GM12801 (cell line): ENCODE measurements at regions not wholly inside any gene's neighbourhood (a gene's known extent, or its start where the extent isn't known, plus 50 kb on each side); places are given as distances from the start of the nearest gene placed in this dataset.

Experiments used
- TF ChIP-seq, protein P1 (sequence below): IDR thresholded peaks from one replicate; pipeline ENCODE4 v1.5.1; 2011; ENCODE audit warnings: control low read depth; ENCODE audit not compliant: insufficient read length; ENCODE audit errors: extremely low read depth

- TF ChIP-seq, protein P1, sequence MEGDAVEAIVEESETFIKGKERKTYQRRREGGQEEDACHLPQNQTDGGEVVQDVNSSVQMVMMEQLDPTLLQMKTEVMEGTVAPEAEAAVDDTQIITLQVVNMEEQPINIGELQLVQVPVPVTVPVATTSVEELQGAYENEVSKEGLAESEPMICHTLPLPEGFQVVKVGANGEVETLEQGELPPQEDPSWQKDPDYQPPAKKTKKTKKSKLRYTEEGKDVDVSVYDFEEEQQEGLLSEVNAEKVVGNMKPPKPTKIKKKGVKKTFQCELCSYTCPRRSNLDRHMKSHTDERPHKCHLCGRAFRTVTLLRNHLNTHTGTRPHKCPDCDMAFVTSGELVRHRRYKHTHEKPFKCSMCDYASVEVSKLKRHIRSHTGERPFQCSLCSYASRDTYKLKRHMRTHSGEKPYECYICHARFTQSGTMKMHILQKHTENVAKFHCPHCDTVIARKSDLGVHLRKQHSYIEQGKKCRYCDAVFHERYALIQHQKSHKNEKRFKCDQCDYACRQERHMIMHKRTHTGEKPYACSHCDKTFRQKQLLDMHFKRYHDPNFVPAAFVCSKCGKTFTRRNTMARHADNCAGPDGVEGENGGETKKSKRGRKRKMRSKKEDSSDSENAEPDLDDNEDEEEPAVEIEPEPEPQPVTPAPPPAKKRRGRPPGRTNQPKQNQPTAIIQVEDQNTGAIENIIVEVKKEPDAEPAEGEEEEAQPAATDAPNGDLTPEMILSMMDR, result no peak
Observed at GRCh38 chr4:189771696-189772361, 168.8 kb upstream of the FRG1 start.

DNA sequence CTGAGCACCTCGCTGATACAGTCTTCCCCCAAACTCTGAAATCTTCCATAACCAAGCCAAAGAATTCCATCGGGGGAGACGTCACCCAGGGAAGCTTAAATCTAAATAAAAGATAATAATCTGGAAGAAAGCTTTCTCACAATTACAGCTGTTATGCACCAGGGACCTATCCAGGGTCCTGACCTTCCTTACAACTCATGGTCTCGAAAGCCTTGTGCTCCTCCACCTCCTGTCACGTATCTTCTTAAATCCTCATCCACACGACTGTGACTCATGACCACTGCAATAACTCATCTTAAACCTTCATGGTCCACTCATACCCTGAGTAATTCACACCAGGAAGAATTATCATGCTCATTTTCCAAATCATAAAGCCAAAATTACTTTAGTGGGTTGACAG is 166.8 kb upstream of the FRG1 start:
- TF ChIP-seq, protein P1, result no peak

- TF ChIP-seq, protein P1, result no peak
Observed at GRCh38 chr4:189779281-189779980, 161.2 kb upstream of the FRG1 start.

- TF ChIP-seq, protein P1, result no peak
Observed at GRCh38 chr4:189780391-189780790, 160.3 kb upstream of the FRG1 start.

- TF ChIP-seq, protein P1, result no peak
Observed at GRCh38 chr4:189784651-189785050, 156.0 kb upstream of the FRG1 start.

DNA sequence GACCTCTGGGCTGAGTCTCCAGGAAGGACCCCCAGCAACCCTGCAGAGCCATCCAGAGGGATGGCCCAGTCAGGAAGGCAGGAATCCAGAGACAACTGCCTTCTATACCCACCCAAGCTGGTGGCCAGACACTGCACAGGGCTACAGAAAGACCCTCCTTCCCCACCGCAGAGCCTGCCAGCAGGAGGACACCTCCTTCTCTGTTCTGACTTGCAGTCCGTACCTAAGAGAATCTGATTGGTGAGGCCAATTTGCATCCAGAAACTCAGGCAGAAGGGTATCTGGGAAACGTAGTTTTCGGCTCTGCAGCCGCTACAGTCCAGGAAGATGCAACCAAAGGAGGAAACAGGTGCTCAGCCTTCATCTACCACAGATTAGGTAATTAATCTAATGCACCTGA is 155.4 kb upstream of the FRG1 start:
- TF ChIP-seq, protein P1, result no peak

- TF ChIP-seq, protein P1, result no peak
Observed at GRCh38 chr4:189786447-189786846, 154.2 kb upstream of the FRG1 start.
